PC-9 (cell line): ENCODE measurements at regions not wholly inside any gene's neighbourhood (a gene's known extent, or its start where the extent isn't known, plus 50 kb on each side); places are given as distances from the start of the nearest gene placed in this dataset.

Experiments used
- BruUV-seq: library from RNA; stranded (reverse); fragments of 400-500 nt; replicated peaks from 2 replicates; lab custom pipeline; 2021; lab: Mats Ljungman, UMichigan
- CTCF ChIA-PET: fragments of 300-600 bp; sonication (Branson Sonifier 250); formaldehyde crosslinking; loops from one replicate; lab custom pipeline; 2022; ENCODE audit warnings: antibody characterized with exemption; lab: Charles Lee
- POLR2A ChIA-PET: fragments of 300-600 bp; sonication (Branson Sonifier 250); formaldehyde crosslinking; loops from one replicate; lab custom pipeline; 2022; ENCODE audit warnings: antibody characterized with exemption; ENCODE audit not compliant: unreplicated experiment; lab: Charles Lee
- DNase-seq, 2 experiments: peaks; one replicate each; pipeline versions ENCODE4 v3.0.0 to v3.0.0-alpha.2; 2015 to 2022; ENCODE audit warnings: mixed read lengths in 1 of 2
- H2AFZ ChIP-seq: fragments of 200-600 bp; sonication (generic); 2 replicates; pipeline ENCODE4 v1.8.1; 2017; ENCODE audit warnings: antibody characterized with exemption
- H3F3A ChIP-seq: fragments of 200-600 bp; sonication (generic); 2 replicates; pipeline ENCODE4 v1.8.1; 2017; ENCODE audit warnings: antibody characterized with exemption, mild to moderate bottlenecking, low read depth; ENCODE audit not compliant: insufficient read depth
- H3K27ac ChIP-seq: fragments of 200-600 bp; sonication (generic); 2 replicates; pipeline ENCODE4 v1.6.1; 2016; ENCODE audit warnings: mixed run types
- H3K27me3 ChIP-seq: fragments of 200-600 bp; sonication (generic); 2 replicates; pipeline ENCODE4 v1.6.1; 2016; ENCODE audit warnings: low read depth, mixed run types; ENCODE audit not compliant: insufficient read depth
- H3K36me3 ChIP-seq: fragments of 200-600 bp; sonication (generic); 2 replicates; pipeline ENCODE4 v1.6.1; 2016; ENCODE audit warnings: low read depth, mixed run types
- H3K4me1 ChIP-seq: fragments of 200-600 bp; sonication (generic); replicated peaks from 2 replicates; pipeline ENCODE4 v1.6.1; 2016; ENCODE audit warnings: mixed run types; ENCODE audit not compliant: insufficient read depth
- H3K4me2 ChIP-seq: fragments of 200-600 bp; sonication (generic); 2 replicates; pipeline ENCODE4 v1.6.1; 2017; ENCODE audit warnings: mixed run types
- H3K4me3 ChIP-seq: fragments of 200-600 bp; sonication (generic); 2 replicates; pipeline ENCODE4 v1.6.1; 2016; ENCODE audit warnings: mixed run types
- H3K79me2 ChIP-seq: fragments of 200-600 bp; sonication (generic); 2 replicates; pipeline ENCODE4 v1.6.1; 2017; ENCODE audit warnings: low read depth, mixed run types
- H3K9me2 ChIP-seq: fragments of 200-600 bp; sonication (generic); 2 replicates; pipeline ENCODE4 v1.8.1; 2017; ENCODE audit warnings: mild to moderate bottlenecking; ENCODE audit not compliant: insufficient read depth
- H3K9me3 ChIP-seq: fragments of 200-600 bp; sonication (generic); 2 replicates; pipeline ENCODE4 v1.8.1; 2016; ENCODE audit warnings: low read depth; ENCODE audit not compliant: insufficient read depth
- H4K20me1 ChIP-seq: fragments of 200-600 bp; sonication (generic); 2 replicates; pipeline ENCODE4 v1.8.1; 2017; ENCODE audit not compliant: insufficient read depth
- CTCF ChIP-seq: fragments of 200-600 bp; sonication (generic); conservative IDR thresholded peaks from 2 replicates; pipeline ENCODE4 v1.6.1; 2017; ENCODE audit warnings: mixed run types, antibody characterized with exemption, mild to moderate bottlenecking, moderate library complexity
- EZH2 ChIP-seq: fragments of 200-600 bp; sonication (generic); IDR thresholded peaks from 2 replicates; pipeline ENCODE4 v1.8.0; 2017; ENCODE audit warnings: antibody characterized with exemption, low read depth
- intact Hi-C: fragments of 100-400 bp; cut with micrococcal nuclease; formaldehyde crosslinking; loops from one replicate; pipeline ENCODE4 v1.10.0; 2022; ENCODE audit not compliant: unreplicated experiment

GRCh38 chr4:159504684-159505083, 401.8 kb downstream of the RAPGEF2 start:
- no peaks in the 10 kb centered on the region for H3K9me2 ChIP-seq
- no peaks in the 10 kb centered on the region for H3K79me2 ChIP-seq
- TF ChIP-seq CTCF (no peak), EZH2 (no peak)
- no peaks in the 10 kb centered on the region for H3K36me3 ChIP-seq
- no peaks in the 10 kb centered on the region for H3K27me3 ChIP-seq
- no TSS peak for BruUV-seq
- H3K4me2 ChIP-seq = no peak overlapping the region
- H3K4me3 ChIP-seq = no peak overlapping the region
- no peaks in the 10 kb centered on the region for H3K9me3 ChIP-seq
- no peak overlapping the region for H2AFZ ChIP-seq
- H3K4me1 ChIP-seq = peaks cover 11% of the 10 kb centered on the region; the same call in 1 of the 2 replicates
- POLR2A ChIA-PET = no interaction called here
- DNase-seq = no peak
- H4K20me1 ChIP-seq = no peaks in the 10 kb centered on the region
- no peak overlapping the region for H3K27ac ChIP-seq
- H3F3A ChIP-seq = no peaks in the 10 kb centered on the region
- intact Hi-C loops = no loop called here
- CTCF ChIA-PET = no interaction called here

DNA sequence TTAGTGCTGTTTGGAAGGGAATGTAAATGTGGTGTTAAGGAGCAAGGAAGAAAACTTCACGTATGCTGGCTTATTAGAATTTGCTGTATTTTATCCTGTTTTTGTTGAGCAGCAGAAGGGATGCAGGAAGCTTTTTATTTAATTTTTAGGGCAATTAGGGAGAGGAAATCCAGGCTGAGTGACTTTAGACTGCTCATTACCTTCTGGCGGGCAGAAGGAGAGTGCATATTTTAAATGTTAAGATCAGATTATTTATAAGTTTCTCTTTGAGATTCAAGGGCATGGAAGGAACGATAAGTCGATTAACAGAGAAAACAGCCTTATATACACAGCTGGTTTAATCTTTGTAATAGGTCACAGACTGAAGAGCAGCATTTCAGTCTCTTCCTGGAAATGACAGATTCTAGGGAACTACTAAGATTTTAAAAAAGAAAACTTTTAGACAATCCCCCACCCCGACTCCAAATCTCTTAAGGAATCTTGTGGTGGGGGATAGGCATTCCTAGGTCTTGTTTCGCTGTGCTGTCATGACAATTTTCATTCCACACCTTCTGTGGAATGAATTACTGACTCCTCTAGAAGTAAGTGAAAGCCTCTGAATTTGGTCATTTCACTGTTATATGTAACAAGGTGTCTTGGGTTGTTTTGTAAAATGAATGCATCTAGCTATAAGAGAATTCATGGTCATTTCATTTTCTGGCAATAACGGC, 402.5 kb downstream of the RAPGEF2 start:
- Histone ChIP-seq H3K4me2 (no peak overlapping the region), H3K36me3 (no peaks in the 10 kb centered on the region), H3K4me1 (peaks cover 11% of the 10 kb centered on the region; the same call in 1 of the 2 replicates), H3K4me3 (no peak overlapping the region), H3F3A (no peaks in the 10 kb centered on the region), H4K20me1 (no peaks in the 10 kb centered on the region), H3K79me2 (no peaks in the 10 kb centered on the region), H3K27ac (no peak overlapping the region), H3K9me2 (no peaks in the 10 kb centered on the region), H3K27me3 (no peaks in the 10 kb centered on the region), H3K9me3 (no peaks in the 10 kb centered on the region), H2AFZ (no peak overlapping the region)
- ChIA-PET CTCF (interaction anchor here (0.7 kb wide), 1 partner anchor 129 kb away, joined by 4 read pairs; no protein-coding TSS in a partner anchor), POLR2A (no interaction called here)
- TF ChIP-seq EZH2 = no peak
- no peak for TF ChIP-seq CTCF
- no peak for DNase-seq
- BruUV-seq = no TSS peak
- intact Hi-C loops = no loop called here

GRCh38 chr4:159506801-159507517, 404.1 kb downstream of the RAPGEF2 start:
- no peak for DNase-seq
- Histone ChIP-seq H3K4me2 (no peak overlapping the region), H2AFZ (no peak overlapping the region), H3K9me2 (no peaks in the 10 kb centered on the region), H3K36me3 (no peaks in the 10 kb centered on the region), H3K4me3 (no peak overlapping the region), H3K9me3 (no peaks in the 10 kb centered on the region), H3K79me2 (no peaks in the 10 kb centered on the region), H3K27ac (no peak overlapping the region), H4K20me1 (no peaks in the 10 kb centered on the region), H3K27me3 (no peaks in the 10 kb centered on the region), H3F3A (no peaks in the 10 kb centered on the region), H3K4me1 (peaks cover 11% of the 10 kb centered on the region; the same call in 1 of the 2 replicates)
- CTCF ChIA-PET = no interaction called here
- TF ChIP-seq CTCF (no peak), EZH2 (no peak)
- BruUV-seq = no TSS peak
- intact Hi-C loops = no loop called here
- POLR2A ChIA-PET = no interaction called here
